Fibroblast of lung (primary cell): ENCODE measurements at regions not wholly inside any gene's neighbourhood (a gene's known extent, or its start where the extent isn't known, plus 50 kb on each side); places are given as distances from the start of the nearest gene placed in this dataset.

ENCODE experiments used
- EZH2 ChIP-seq: IDR thresholded peaks from 2 replicates; pipeline ENCODE4 v1.5.1; 2012; ENCODE audit warnings: low read length, control low read depth, mild to moderate bottlenecking; ENCODE audit errors: missing control alignments
- TF ChIP-seq, protein P1 (sequence below), 2 donors: IDR thresholded peaks in 1 of 2; conservative IDR thresholded peaks in 1 of 2; 1 replicate in 1 of 2; 2 replicates in 1 of 2; pipeline ENCODE4 v1.5.1; 2011 to 2012; ENCODE audit warnings: low read length in 2 of 2, control low read depth in 1 of 2, inconsistent platforms in 1 of 2, low read depth in 1 of 2, mild to moderate bottlenecking in 1 of 2

DNA sequence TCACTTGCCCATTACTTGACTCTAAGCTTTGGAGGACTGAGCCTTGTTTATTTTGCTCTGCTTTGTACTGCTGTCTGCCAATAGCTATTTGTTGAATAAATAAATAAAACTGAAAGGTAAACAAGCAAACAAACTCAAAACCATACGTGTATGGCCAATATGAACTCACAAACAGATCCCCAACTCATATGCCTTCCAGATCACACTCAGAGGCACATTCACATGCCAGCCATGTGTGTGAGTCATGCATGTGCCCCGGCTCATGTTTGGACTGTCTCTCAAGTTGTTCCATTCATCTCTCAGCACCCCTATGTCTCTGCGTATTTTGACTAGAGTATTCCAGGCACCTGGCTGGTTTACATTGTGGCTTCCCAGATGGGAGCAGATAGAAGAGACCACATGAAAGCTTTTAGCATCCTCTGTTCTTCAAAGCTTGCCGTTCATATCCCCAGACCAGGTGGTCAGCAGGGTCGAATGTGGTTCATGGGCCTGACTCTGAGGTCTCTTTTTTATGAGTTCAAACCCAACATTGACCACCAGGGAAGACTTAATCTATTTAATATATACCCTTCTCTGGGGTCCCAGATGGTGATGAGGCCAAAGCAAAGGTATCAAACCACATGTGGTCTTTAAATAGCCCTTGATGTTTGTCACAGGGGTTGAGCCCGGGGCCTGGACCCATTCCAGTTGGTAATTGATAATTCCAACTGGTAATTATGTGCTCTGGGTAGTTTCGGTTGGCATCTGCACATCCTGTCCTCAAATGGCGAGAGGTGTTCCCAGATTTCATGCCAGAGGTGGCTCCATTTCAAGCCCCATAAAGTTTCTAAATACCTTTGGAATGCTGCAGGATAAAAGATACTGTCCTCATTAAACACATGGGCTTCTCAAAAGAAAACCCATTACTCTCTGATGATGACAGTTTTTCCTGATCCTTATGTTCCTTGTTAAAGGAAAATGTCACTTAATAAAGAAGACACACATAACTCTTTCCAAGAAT lies 287.3 kb upstream of the MAF start:
- TF ChIP-seq, protein P1, sequence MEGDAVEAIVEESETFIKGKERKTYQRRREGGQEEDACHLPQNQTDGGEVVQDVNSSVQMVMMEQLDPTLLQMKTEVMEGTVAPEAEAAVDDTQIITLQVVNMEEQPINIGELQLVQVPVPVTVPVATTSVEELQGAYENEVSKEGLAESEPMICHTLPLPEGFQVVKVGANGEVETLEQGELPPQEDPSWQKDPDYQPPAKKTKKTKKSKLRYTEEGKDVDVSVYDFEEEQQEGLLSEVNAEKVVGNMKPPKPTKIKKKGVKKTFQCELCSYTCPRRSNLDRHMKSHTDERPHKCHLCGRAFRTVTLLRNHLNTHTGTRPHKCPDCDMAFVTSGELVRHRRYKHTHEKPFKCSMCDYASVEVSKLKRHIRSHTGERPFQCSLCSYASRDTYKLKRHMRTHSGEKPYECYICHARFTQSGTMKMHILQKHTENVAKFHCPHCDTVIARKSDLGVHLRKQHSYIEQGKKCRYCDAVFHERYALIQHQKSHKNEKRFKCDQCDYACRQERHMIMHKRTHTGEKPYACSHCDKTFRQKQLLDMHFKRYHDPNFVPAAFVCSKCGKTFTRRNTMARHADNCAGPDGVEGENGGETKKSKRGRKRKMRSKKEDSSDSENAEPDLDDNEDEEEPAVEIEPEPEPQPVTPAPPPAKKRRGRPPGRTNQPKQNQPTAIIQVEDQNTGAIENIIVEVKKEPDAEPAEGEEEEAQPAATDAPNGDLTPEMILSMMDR (conservative IDR thresholded peaks at IDR 0.05 in 1 of 2, IDR thresholded peaks at IDR 0.05 in 1 of 2; ENCODE audit: low read depth in 1 of 2, low read length in 2 of 2) = no peak
- no peak for TF ChIP-seq EZH2
